ENCODE measurements at regions not wholly inside any gene's neighbourhood (a gene's known extent, or its start where the extent isn't known, plus 50 kb on each side); places are given as distances from the start of the nearest gene placed in this dataset.

GRCh38 chr3:124381575-124382333, 348.5 kb upstream of the UMPS start:
- DNase-seq = no peak

- no peak for DNase-seq
Observed at GRCh38 chr3:124383051-124383450, 347.2 kb upstream of the UMPS start.

GRCh38 chr3:124383846-124384466, 346.3 kb upstream of the UMPS start:
- no peak for DNase-seq

GRCh38 chr3:124384527-124384926, 345.7 kb upstream of the UMPS start:
- no peak for DNase-seq

GRCh38 chr3:124385996-124386395, 344.3 kb upstream of the UMPS start:
- DNase-seq = no peak

- no peak for DNase-seq
Observed at GRCh38 chr3:124386996-124387595, 343.2 kb upstream of the UMPS start.

GRCh38 chr3:124391774-124392173, 338.5 kb upstream of the UMPS start:
- DNase-seq = no peak

GRCh38 chr3:124393340-124393739, 336.9 kb upstream of the UMPS start:
- no peak for DNase-seq

- DNase-seq = no peak
Observed at GRCh38 chr3:124395162-124395561, 335.1 kb upstream of the UMPS start.

GRCh38 chr3:124395584-124396338, 334.5 kb upstream of the UMPS start:
- no peak for DNase-seq

- no peak for DNase-seq
Observed at GRCh38 chr3:124396339-124396950, 333.8 kb upstream of the UMPS start.

GRCh38 chr3:124397088-124397487, 333.2 kb upstream of the UMPS start:
- no peak for DNase-seq

- DNase-seq = no peak
Observed at GRCh38 chr3:124398594-124398993, 331.7 kb upstream of the UMPS start.

- no peak for DNase-seq
Observed at GRCh38 chr3:124401843-124402242, 328.4 kb upstream of the UMPS start.

GRCh38 chr3:124402791-124403190, 327.5 kb upstream of the UMPS start:
- no peak for DNase-seq

- DNase-seq = no peak
Observed at GRCh38 chr3:124404621-124405020, 325.6 kb upstream of the UMPS start.

- no peak for DNase-seq
Observed at GRCh38 chr3:124407260-124407659, 323.0 kb upstream of the UMPS start.

GRCh38 chr3:124409650-124410275, 320.5 kb upstream of the UMPS start:
- DNase-seq = no peak

- no peak for DNase-seq
Observed at GRCh38 chr3:124410471-124410870, 319.8 kb upstream of the UMPS start.

GRCh38 chr3:124411728-124412127, 318.5 kb upstream of the UMPS start:
- DNase-seq = no peak

- no peak for DNase-seq
Observed at GRCh38 chr3:124412644-124413043, 317.6 kb upstream of the UMPS start.

GRCh38 chr3:124413393-124413792, 316.9 kb upstream of the UMPS start:
- DNase-seq = no peak

Data from CD4-positive, alpha-beta T cell treated with Interleukin-21 for 1 hour (primary cell).